ENCODE measurements at regions not wholly inside any gene's neighbourhood (a gene's known extent, or its start where the extent isn't known, plus 50 kb on each side); places are given as distances from the start of the nearest gene placed in this dataset.

- Histone ChIP-seq H3K4me1 (ENCODE audit: insufficient read depth, low read length) (no peaks in the 10 kb centered on the region), H3K4me3 (ENCODE audit: low read length) (no peak overlapping the region), H3K9me3 (ENCODE audit: low read length) (no peaks in the 10 kb centered on the region), H3K27me3 (ENCODE audit: insufficient read depth, low read length, poor library complexity, severe bottlenecking) (no peaks in the 10 kb centered on the region), H3K36me3 (ENCODE audit: insufficient read depth, low read length) (no peaks in the 10 kb centered on the region), H3K27ac (ENCODE audit: low read depth, low read length) (no peak overlapping the region)
- CTCF ChIA-PET: no interaction called here
- Mint-ChIP-seq H3K9me3 (peaks cover 0 to 4% (median 0%) of the 10 kb centered on the region in 5 donors), H3K27me3 (peaks cover 0 to 3% of the 10 kb centered on the region in 2 donors), H3K4me3 (no peak overlapping the region), H3K36me3 (peaks cover 0 to 5% (median 0%) of the 10 kb centered on the region in 3 donors), H3K27ac (no peak overlapping the region), H3K4me1 (no peaks in the 10 kb centered on the region)
- DNase-seq: no peak
- POLR2A ChIA-PET: no interaction called here
Observed at GRCh38 chr10:62707810-62708209, 96.7 kb upstream of the ADO start.

GRCh38 chr10:62708569-62708968 is 96.0 kb upstream of the ADO start:
- no peak overlapping the region for H3K27ac ChIP-seq (ENCODE audit: low read depth, low read length)
- H3K27me3 Mint-ChIP-seq: peaks cover 0 to 2% of the 10 kb centered on the region in 2 donors
- H3K4me3 ChIP-seq (ENCODE audit: low read length): no peak overlapping the region
- no peak overlapping the region for H3K4me3 Mint-ChIP-seq
- peaks cover 0 to 5% (median 0%) of the 10 kb centered on the region in 3 donors for H3K36me3 Mint-ChIP-seq
- no peak for DNase-seq
- H3K36me3 ChIP-seq (ENCODE audit: insufficient read depth, low read length): no peaks in the 10 kb centered on the region
- H3K27ac Mint-ChIP-seq: no peak overlapping the region
- no peaks in the 10 kb centered on the region for H3K27me3 ChIP-seq (ENCODE audit: insufficient read depth, low read length, poor library complexity, severe bottlenecking)
- no peaks in the 10 kb centered on the region for H3K4me1 ChIP-seq (ENCODE audit: insufficient read depth, low read length)
- H3K4me1 Mint-ChIP-seq: no peaks in the 10 kb centered on the region
- H3K9me3 Mint-ChIP-seq: peaks cover 0 to 4% (median 0%) of the 10 kb centered on the region in 5 donors
- ChIA-PET CTCF (no interaction called here), POLR2A (no interaction called here)
- H3K9me3 ChIP-seq (ENCODE audit: low read length): no peaks in the 10 kb centered on the region

- no peak for DNase-seq
- no peaks in the 10 kb centered on the region for H3K4me1 ChIP-seq (ENCODE audit: insufficient read depth, low read length)
- ChIA-PET POLR2A (no interaction called here), CTCF (no interaction called here)
- no peaks in the 10 kb centered on the region for H3K4me1 Mint-ChIP-seq
- no peak overlapping the region for H3K4me3 ChIP-seq (ENCODE audit: low read length)
- no peaks in the 10 kb centered on the region for H3K9me3 ChIP-seq (ENCODE audit: low read length)
- H3K36me3 Mint-ChIP-seq: peaks cover 0 to 5% (median 0%) of the 10 kb centered on the region in 3 donors
- H3K27me3 Mint-ChIP-seq: no peaks in the 10 kb centered on the region
- H3K27me3 ChIP-seq (ENCODE audit: insufficient read depth, low read length, poor library complexity, severe bottlenecking): no peaks in the 10 kb centered on the region
- H3K36me3 ChIP-seq (ENCODE audit: insufficient read depth, low read length): no peaks in the 10 kb centered on the region
- no peak overlapping the region for H3K4me3 Mint-ChIP-seq
- peaks cover 0 to 1% (median 0%) of the 10 kb centered on the region in 5 donors for H3K9me3 Mint-ChIP-seq
- H3K27ac Mint-ChIP-seq: no peak overlapping the region
- no peak overlapping the region for H3K27ac ChIP-seq (ENCODE audit: low read depth, low read length)
Observed at GRCh38 chr10:62709200-62709599, 95.3 kb upstream of the ADO start.

- Mint-ChIP-seq H3K9me3 (no peaks in the 10 kb centered on the region), H3K4me1 (peaks cover 0 to 6% (median 3%) of the 10 kb centered on the region in 3 donors), H3K27ac (no peak overlapping the region), H3K27me3 (no peaks in the 10 kb centered on the region), H3K36me3 (peaks cover 0 to 5% (median 0%) of the 10 kb centered on the region in 3 donors), H3K4me3 (no peak overlapping the region)
- Histone ChIP-seq H3K27me3 (ENCODE audit: insufficient read depth, low read length, poor library complexity, severe bottlenecking) (no peaks in the 10 kb centered on the region), H3K36me3 (ENCODE audit: insufficient read depth, low read length) (no peaks in the 10 kb centered on the region), H3K27ac (ENCODE audit: low read depth, low read length) (no peak overlapping the region), H3K4me3 (ENCODE audit: low read length) (no peak overlapping the region), H3K9me3 (ENCODE audit: low read length) (no peaks in the 10 kb centered on the region), H3K4me1 (ENCODE audit: insufficient read depth, low read length) (no peaks in the 10 kb centered on the region)
- no peak for DNase-seq
- ChIA-PET CTCF (no interaction called here), POLR2A (no interaction called here)
Observed at GRCh38 chr10:62710182-62710581, 94.3 kb upstream of the ADO start.

- ChIA-PET POLR2A (no interaction called here), CTCF (no interaction called here)
- Histone ChIP-seq H3K27me3 (ENCODE audit: insufficient read depth, low read length, poor library complexity, severe bottlenecking) (no peaks in the 10 kb centered on the region), H3K36me3 (ENCODE audit: insufficient read depth, low read length) (no peaks in the 10 kb centered on the region), H3K27ac (ENCODE audit: low read depth, low read length) (no peak overlapping the region), H3K4me3 (ENCODE audit: low read length) (no peak overlapping the region), H3K9me3 (ENCODE audit: low read length) (no peaks in the 10 kb centered on the region), H3K4me1 (ENCODE audit: insufficient read depth, low read length) (no peaks in the 10 kb centered on the region)
- Mint-ChIP-seq H3K27me3 (no peaks in the 10 kb centered on the region), H3K4me3 (no peak overlapping the region), H3K4me1 (peaks cover 0 to 9% (median 5%) of the 10 kb centered on the region in 3 donors), H3K27ac (no peak overlapping the region), H3K9me3 (no peaks in the 10 kb centered on the region), H3K36me3 (no peaks in the 10 kb centered on the region)
- DNase-seq: no peak
Observed at GRCh38 chr10:62715383-62715782, 89.1 kb upstream of the ADO start.

- H3K27ac Mint-ChIP-seq: no peak overlapping the region
- Histone ChIP-seq H3K36me3 (ENCODE audit: insufficient read depth, low read length) (no peaks in the 10 kb centered on the region), H3K9me3 (ENCODE audit: low read length) (no peaks in the 10 kb centered on the region), H3K4me1 (ENCODE audit: insufficient read depth, low read length) (no peaks in the 10 kb centered on the region), H3K27ac (ENCODE audit: low read depth, low read length) (no peak overlapping the region), H3K4me3 (ENCODE audit: low read length) (no peak overlapping the region), H3K27me3 (ENCODE audit: insufficient read depth, low read length, poor library complexity, severe bottlenecking) (no peaks in the 10 kb centered on the region)
- H3K4me1 Mint-ChIP-seq: peaks cover 0 to 9% (median 5%) of the 10 kb centered on the region in 3 donors
- H3K4me3 Mint-ChIP-seq: no peak overlapping the region
- no peak for DNase-seq
- POLR2A ChIA-PET: no interaction called here
- H3K27me3 Mint-ChIP-seq: peaks cover 0 to 2% of the 10 kb centered on the region in 2 donors
- no peaks in the 10 kb centered on the region for H3K9me3 Mint-ChIP-seq
- no peaks in the 10 kb centered on the region for H3K36me3 Mint-ChIP-seq
- CTCF ChIA-PET: no interaction called here
Observed at GRCh38 chr10:62718585-62718984, 85.9 kb upstream of the ADO start.

- POLR2A ChIA-PET: no interaction called here
- DNase-seq: no peak
- no peaks in the 10 kb centered on the region for H3K36me3 ChIP-seq (ENCODE audit: insufficient read depth, low read length)
Observed at GRCh38 chr10:62719061-62719460, 85.5 kb upstream of the ADO start.

GRCh38 chr10:62721687-62722086 is 82.8 kb upstream of the ADO start:
- H3K4me3 ChIP-seq (ENCODE audit: low read length): no peak overlapping the region
- peaks cover 0 to 3% of the 10 kb centered on the region in 2 donors for H3K27me3 Mint-ChIP-seq
- ChIA-PET CTCF (no interaction called here), POLR2A (no interaction called here)
- no peaks in the 10 kb centered on the region for H3K9me3 Mint-ChIP-seq
- H3K4me1 ChIP-seq (ENCODE audit: insufficient read depth, low read length): no peaks in the 10 kb centered on the region
- H3K36me3 ChIP-seq (ENCODE audit: insufficient read depth, low read length): no peaks in the 10 kb centered on the region
- H3K36me3 Mint-ChIP-seq: no peaks in the 10 kb centered on the region
- H3K27ac Mint-ChIP-seq: no peak overlapping the region
- no peak overlapping the region for H3K27ac ChIP-seq (ENCODE audit: low read depth, low read length)
- no peak overlapping the region for H3K4me3 Mint-ChIP-seq
- peaks cover 0 to 12% (median 2%) of the 10 kb centered on the region in 3 donors for H3K4me1 Mint-ChIP-seq
- H3K27me3 ChIP-seq (ENCODE audit: insufficient read depth, low read length, poor library complexity, severe bottlenecking): no peaks in the 10 kb centered on the region
- DNase-seq: no peak
- H3K9me3 ChIP-seq (ENCODE audit: low read length): no peaks in the 10 kb centered on the region

More at GRCh38 chr10:62719061-62719460, 85.5 kb upstream of the ADO start:
- Mint-ChIP-seq H3K27me3 (peaks cover 0 to 2% of the 10 kb centered on the region in 2 donors), H3K4me3 (no peak overlapping the region), H3K9me3 (no peaks in the 10 kb centered on the region), H3K4me1 (peaks cover 0 to 9% (median 5%) of the 10 kb centered on the region in 3 donors), H3K36me3 (no peaks in the 10 kb centered on the region), H3K27ac (no peak overlapping the region)
- H3K27me3 ChIP-seq (ENCODE audit: insufficient read depth, low read length, poor library complexity, severe bottlenecking): no peaks in the 10 kb centered on the region
- no peak overlapping the region for H3K4me3 ChIP-seq (ENCODE audit: low read length)
- H3K4me1 ChIP-seq (ENCODE audit: insufficient read depth, low read length): no peaks in the 10 kb centered on the region
- CTCF ChIA-PET: no interaction called here
- no peak overlapping the region for H3K27ac ChIP-seq (ENCODE audit: low read depth, low read length)
- no peaks in the 10 kb centered on the region for H3K9me3 ChIP-seq (ENCODE audit: low read length)

GRCh38 chr10:62723375-62723774 is 81.1 kb upstream of the ADO start:
- H3K4me3 ChIP-seq (ENCODE audit: low read length): no peak overlapping the region
- Mint-ChIP-seq H3K36me3 (peaks cover 0 to 2% (median 0%) of the 10 kb centered on the region in 3 donors), H3K4me3 (no peak overlapping the region), H3K27ac (no peak overlapping the region), H3K27me3 (peaks cover 0 to 3% of the 10 kb centered on the region in 2 donors), H3K4me1 (peaks cover 2 to 17% (median 6%) of the 10 kb centered on the region in 3 donors), H3K9me3 (no peaks in the 10 kb centered on the region)
- H3K4me1 ChIP-seq (ENCODE audit: insufficient read depth, low read length): no peaks in the 10 kb centered on the region
- H3K27ac ChIP-seq (ENCODE audit: low read depth, low read length): no peak overlapping the region
- no peaks in the 10 kb centered on the region for H3K36me3 ChIP-seq (ENCODE audit: insufficient read depth, low read length)
- H3K27me3 ChIP-seq (ENCODE audit: insufficient read depth, low read length, poor library complexity, severe bottlenecking): no peaks in the 10 kb centered on the region
- CTCF ChIA-PET: no interaction called here
- H3K9me3 ChIP-seq (ENCODE audit: low read length): no peaks in the 10 kb centered on the region
- DNase-seq: no peak
- POLR2A ChIA-PET: no interaction called here
